SH-SY5Y (cell line): ENCODE measurements at regions not wholly inside any gene's neighbourhood (a gene's known extent, or its start where the extent isn't known, plus 50 kb on each side); places are given as distances from the start of the nearest gene placed in this dataset.

ENCODE experiments used
- GATA2 ChIP-seq: IDR thresholded peaks from 2 replicates; pipeline ENCODE4 v1.6.1; 2011; ENCODE audit warnings: mild to moderate bottlenecking, low read depth, low read length
- GATA3 ChIP-seq: IDR thresholded peaks from 2 replicates; pipeline ENCODE4 v1.6.1; 2011; ENCODE audit warnings: low read depth, mild to moderate bottlenecking, low read length, moderate library complexity

GRCh38 chr11:91860661-91861060 is 364.0 kb upstream of the FAT3 start:
- TF ChIP-seq GATA2 (no peak), GATA3 (no peak)
